Smooth muscle cell (in vitro differentiated cells): ENCODE measurements at regions not wholly inside any gene's neighbourhood (a gene's known extent, or its start where the extent isn't known, plus 50 kb on each side); places are given as distances from the start of the nearest gene placed in this dataset.

Source experiments
- DNase-seq: peaks from one replicate; lab custom pipeline; 2025; ENCODE audit not compliant: unreplicated experiment; lab: John Stamatoyannopoulos, UW
- H2AFZ ChIP-seq: fragments of 200-600 bp; sonication (generic); 2 replicates; pipeline ENCODE4 v1.6.0; 2016; ENCODE audit warnings: antibody characterized with exemption, low read depth, mild to moderate bottlenecking
- H3F3A ChIP-seq: fragments of 200-600 bp; sonication (generic); 2 replicates; pipeline ENCODE4 v1.6.0; 2017; ENCODE audit warnings: antibody characterized with exemption, low read depth
- H3K27ac ChIP-seq: fragments of 200-600 bp; sonication (generic); 2 replicates; pipeline ENCODE4 v1.5.1; 2016; ENCODE audit warnings: low read depth, mild to moderate bottlenecking
- H3K27me3 ChIP-seq: fragments of 200-600 bp; sonication (generic); 2 replicates; pipeline ENCODE4 v1.6.1; 2016; ENCODE audit warnings: low read depth, mild to moderate bottlenecking
- H3K36me3 ChIP-seq: fragments of 200-600 bp; sonication (generic); 2 replicates; pipeline ENCODE4 v1.5.1; 2016; ENCODE audit warnings: low read depth
- H3K4me1 ChIP-seq: fragments of 200-600 bp; sonication (generic); 2 replicates; pipeline ENCODE4 v1.5.1; 2016; ENCODE audit warnings: low read depth
- H3K4me2 ChIP-seq: fragments of 200-600 bp; sonication (generic); 2 replicates; pipeline ENCODE4 v1.6.0; 2016; ENCODE audit warnings: mild to moderate bottlenecking
- H3K4me3 ChIP-seq: fragments of 200-600 bp; sonication (generic); 2 replicates; pipeline ENCODE4 v1.5.1; 2016; ENCODE audit warnings: mild to moderate bottlenecking
- H3K79me2 ChIP-seq: fragments of 200-600 bp; sonication (generic); 2 replicates; pipeline ENCODE4 v1.6.0; 2016; ENCODE audit warnings: low read depth, mild to moderate bottlenecking
- H3K9ac ChIP-seq: fragments of 200-600 bp; sonication (generic); 2 replicates; pipeline ENCODE4 v1.6.0; 2016; ENCODE audit warnings: low read depth
- H3K9me3 ChIP-seq: fragments of 200-600 bp; sonication (generic); replicated peaks from 2 replicates; pipeline ENCODE4 v1.5.1; 2016; ENCODE audit warnings: low read depth
- H4K20me1 ChIP-seq: fragments of 200-600 bp; sonication (generic); 2 replicates; pipeline ENCODE4 v1.6.0; 2016; ENCODE audit warnings: low read depth
- CTCF ChIP-seq: fragments of 200-600 bp; sonication (generic); IDR thresholded peaks from 2 replicates; pipeline ENCODE4 v1.5.1; 2017; ENCODE audit warnings: borderline replicate concordance, mild to moderate bottlenecking, antibody characterized with exemption; ENCODE audit not compliant: insufficient read depth, poor library complexity, severe bottlenecking
- WGBS: methylation state at CpG from one replicate; pipeline ENCODE4 v1.1.7; 2016; ENCODE audit warnings: low lambda C conversion rate; 5-methylcytosine and 5-hydroxymethylcytosine counted together

- H3K27ac ChIP-seq, result no peak overlapping the region
- no peaks in the 10 kb centered on the region for H3K36me3 ChIP-seq
- no peak overlapping the region for H2AFZ ChIP-seq
- no peaks in the 10 kb centered on the region for H3K9me3 ChIP-seq
- no peak overlapping the region for H3K9ac ChIP-seq
- no peak for TF ChIP-seq CTCF
- no peaks in the 10 kb centered on the region for H3K4me1 ChIP-seq
- no peaks in the 10 kb centered on the region for H4K20me1 ChIP-seq
- H3K79me2 ChIP-seq, result no peaks in the 10 kb centered on the region
- no peak overlapping the region for H3K4me2 ChIP-seq
- H3K27me3 ChIP-seq, result no peaks in the 10 kb centered on the region
- DNase-seq, result no peak
- no peaks in the 10 kb centered on the region for H3F3A ChIP-seq
- H3K4me3 ChIP-seq, result no peak overlapping the region
Measured at GRCh38 chr17:53941231-53941630, 118.5 kb downstream of the KIF2B start.

- TF ChIP-seq CTCF, result no peak
- no peak overlapping the region for H3K27ac ChIP-seq
Measured at GRCh38 chr17:53942436-53942835, 119.7 kb downstream of the KIF2B start.

GRCh38 chr17:53942898-53943297, 120.2 kb downstream of the KIF2B start:
- no peak for TF ChIP-seq CTCF
- H3K9me3 ChIP-seq, result no peaks in the 10 kb centered on the region
- H3K27ac ChIP-seq, result no peak overlapping the region
- DNase-seq, result no peak
- WGBS, result 96% methylated on average over 2 of the region's 2 CpGs
- H3K4me1 ChIP-seq, result no peaks in the 10 kb centered on the region
- no peaks in the 10 kb centered on the region for H3K36me3 ChIP-seq
- no peaks in the 10 kb centered on the region for H3K79me2 ChIP-seq
- no peak overlapping the region for H3K4me2 ChIP-seq
- no peak overlapping the region for H3K9ac ChIP-seq
- no peak overlapping the region for H2AFZ ChIP-seq
- no peaks in the 10 kb centered on the region for H3K27me3 ChIP-seq
- no peak overlapping the region for H3K4me3 ChIP-seq
- no peaks in the 10 kb centered on the region for H4K20me1 ChIP-seq
- no peaks in the 10 kb centered on the region for H3F3A ChIP-seq

More at GRCh38 chr17:53942436-53942835, 119.7 kb downstream of the KIF2B start:
- Histone ChIP-seq H3K36me3 (no peaks in the 10 kb centered on the region), H3K9ac (no peak overlapping the region), H3K79me2 (no peaks in the 10 kb centered on the region), H3F3A (no peaks in the 10 kb centered on the region), H3K9me3 (no peaks in the 10 kb centered on the region), H3K4me2 (no peak overlapping the region), H2AFZ (no peak overlapping the region), H3K4me1 (no peaks in the 10 kb centered on the region), H3K27me3 (no peaks in the 10 kb centered on the region), H4K20me1 (no peaks in the 10 kb centered on the region), H3K4me3 (no peak overlapping the region)
- 80% methylated on average over 1 of the region's 1 CpG for WGBS
- no peak for DNase-seq

GRCh38 chr17:53948323-53948722, 125.6 kb downstream of the KIF2B start:
- no peak overlapping the region for H2AFZ ChIP-seq
- H3F3A ChIP-seq, result no peaks in the 10 kb centered on the region
- no peaks in the 10 kb centered on the region for H3K36me3 ChIP-seq
- no peak overlapping the region for H3K9ac ChIP-seq
- H3K4me2 ChIP-seq, result no peak overlapping the region
- no peaks in the 10 kb centered on the region for H3K79me2 ChIP-seq
- no peaks in the 10 kb centered on the region for H4K20me1 ChIP-seq
- no peaks in the 10 kb centered on the region for H3K27me3 ChIP-seq
- no peak overlapping the region for H3K27ac ChIP-seq
- TF ChIP-seq CTCF, result no peak
- H3K9me3 ChIP-seq, result no peaks in the 10 kb centered on the region
- no peaks in the 10 kb centered on the region for H3K4me1 ChIP-seq
- H3K4me3 ChIP-seq, result no peak overlapping the region
- WGBS, result 61% methylated on average over 1 of the region's 1 CpG
- no peak for DNase-seq
